Activated CD4-positive, alpha-beta T cell treated with anti-CD3 and anti-CD28 coated beads, Interleukin-2, amount 10 ng/mL, durations not matched to agents 7 days and 5 days (primary cell): ENCODE measurements at regions not wholly inside any gene's neighbourhood (a gene's known extent, or its start where the extent isn't known, plus 50 kb on each side); places are given as distances from the start of the nearest gene placed in this dataset.

Experiments used
- CTCF ChIA-PET: fragments of 350-600 bp; sonication (Branson Sonifier 250); formaldehyde crosslinking; loops from one replicate; lab custom pipeline; 2021; ENCODE audit warnings: antibody characterized with exemption; lab: Charles Lee
- POLR2A ChIA-PET: fragments of 350-600 bp; sonication (Branson Sonifier 250); formaldehyde crosslinking; loops from one replicate; lab custom pipeline; 2021; ENCODE audit warnings: antibody characterized with exemption; lab: Charles Lee
- DNase-seq: peaks from one replicate; pipeline ENCODE4 v3.0.0-alpha.2; 2020
- H3K27ac Mint-ChIP-seq: one replicate; pipeline ENCODE4 v1.8.0; 2021; ENCODE audit warnings: mild to moderate bottlenecking, moderate library complexity, mixed read lengths
- H3K27me3 Mint-ChIP-seq: one replicate; pipeline ENCODE4 v1.8.0; 2021; ENCODE audit warnings: mixed read lengths
- H3K36me3 Mint-ChIP-seq: one replicate; pipeline ENCODE4 v1.8.0; 2021; ENCODE audit warnings: low read depth, mixed read lengths
- H3K4me1 Mint-ChIP-seq: one replicate; pipeline ENCODE4 v1.8.0; 2021; ENCODE audit warnings: mixed read lengths
- H3K4me3 Mint-ChIP-seq: one replicate; pipeline ENCODE4 v1.8.0; 2021; ENCODE audit warnings: mild to moderate bottlenecking, moderate library complexity, mixed read lengths
- H3K9me3 Mint-ChIP-seq: one replicate; pipeline ENCODE4 v1.8.0; 2021; ENCODE audit warnings: mixed read lengths

DNA sequence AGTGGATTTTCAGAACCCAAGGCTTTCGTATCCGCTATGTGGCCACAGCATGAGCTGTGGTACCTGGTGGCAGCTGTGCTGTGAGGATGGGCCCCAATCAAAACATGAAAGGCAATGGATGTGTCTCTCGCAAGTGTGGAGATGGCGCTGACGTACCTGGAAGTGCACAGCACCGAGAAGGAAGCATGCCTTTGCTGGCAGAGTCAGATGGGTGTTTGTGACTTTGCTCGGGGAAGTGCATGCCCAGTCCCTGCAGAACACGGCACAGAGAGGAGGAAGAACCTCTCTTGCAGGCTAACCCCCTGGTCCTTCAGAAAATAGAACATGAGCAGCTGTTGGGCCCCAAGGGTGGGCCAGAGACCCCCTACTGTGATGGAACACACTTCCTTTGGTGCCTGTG lies 654.1 kb upstream of the ZWINT start:
- ChIA-PET POLR2A (no interaction called here), CTCF (no interaction called here)
- Mint-ChIP-seq H3K36me3 (no peaks in the 10 kb centered on the region), H3K4me3 (no peak overlapping the region), H3K4me1 (no peaks in the 10 kb centered on the region), H3K27ac (no peak overlapping the region), H3K9me3 (peaks cover 13% of the 10 kb centered on the region), H3K27me3 (no peaks in the 10 kb centered on the region)
- DNase-seq, result no peak

DNA sequence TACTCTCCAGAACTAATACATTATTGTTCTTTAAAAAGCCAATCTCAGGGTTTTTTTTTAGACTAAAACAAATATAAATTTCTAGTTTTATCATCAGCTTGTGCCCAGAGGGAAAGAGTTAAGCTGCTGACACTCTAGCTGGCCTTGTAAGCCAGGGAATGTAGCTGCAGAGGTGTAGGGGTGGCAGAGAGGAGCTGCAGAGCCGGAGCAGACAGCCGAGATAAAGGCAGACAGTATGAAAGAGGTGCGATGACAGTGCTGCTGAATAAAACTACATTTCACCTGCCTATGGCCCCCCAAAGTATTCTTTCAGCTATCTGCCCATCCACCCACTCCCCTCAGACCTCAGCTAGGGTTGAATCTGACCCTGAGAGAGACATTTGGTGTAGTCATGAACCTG lies 653.7 kb upstream of the ZWINT start:
- Mint-ChIP-seq H3K36me3 (no peaks in the 10 kb centered on the region), H3K4me3 (no peak overlapping the region), H3K9me3 (peaks cover 11% of the 10 kb centered on the region), H3K27me3 (no peaks in the 10 kb centered on the region), H3K4me1 (no peaks in the 10 kb centered on the region), H3K27ac (no peak overlapping the region)
- no peak for DNase-seq
- CTCF ChIA-PET, result no interaction called here
- POLR2A ChIA-PET, result no interaction called here

DNA sequence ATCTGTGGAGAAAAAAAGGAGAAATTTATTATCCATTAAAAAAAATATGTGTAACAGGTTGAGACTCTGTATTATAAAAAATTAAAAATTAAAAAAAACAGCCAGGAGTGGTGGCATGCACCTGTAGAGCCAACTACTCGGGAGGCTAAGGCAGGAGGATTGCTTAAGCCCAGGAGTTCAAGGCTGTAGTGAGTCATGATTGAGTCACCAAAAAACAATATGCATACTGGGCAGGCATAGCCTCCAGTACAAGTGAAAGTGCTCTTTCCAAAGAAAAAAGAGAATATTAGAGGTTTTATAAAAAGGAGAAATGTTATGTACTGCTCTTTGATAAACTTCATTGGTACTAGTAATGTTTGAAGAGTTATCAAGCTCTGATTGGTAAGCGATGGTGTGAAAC lies 647.1 kb upstream of the ZWINT start:
- Mint-ChIP-seq H3K27me3 (no peaks in the 10 kb centered on the region), H3K4me1 (no peaks in the 10 kb centered on the region), H3K4me3 (no peak overlapping the region), H3K27ac (no peak overlapping the region), H3K9me3 (peaks cover 2% of the 10 kb centered on the region), H3K36me3 (no peaks in the 10 kb centered on the region)
- ChIA-PET POLR2A (no interaction called here), CTCF (no interaction called here)
- no peak for DNase-seq

DNA sequence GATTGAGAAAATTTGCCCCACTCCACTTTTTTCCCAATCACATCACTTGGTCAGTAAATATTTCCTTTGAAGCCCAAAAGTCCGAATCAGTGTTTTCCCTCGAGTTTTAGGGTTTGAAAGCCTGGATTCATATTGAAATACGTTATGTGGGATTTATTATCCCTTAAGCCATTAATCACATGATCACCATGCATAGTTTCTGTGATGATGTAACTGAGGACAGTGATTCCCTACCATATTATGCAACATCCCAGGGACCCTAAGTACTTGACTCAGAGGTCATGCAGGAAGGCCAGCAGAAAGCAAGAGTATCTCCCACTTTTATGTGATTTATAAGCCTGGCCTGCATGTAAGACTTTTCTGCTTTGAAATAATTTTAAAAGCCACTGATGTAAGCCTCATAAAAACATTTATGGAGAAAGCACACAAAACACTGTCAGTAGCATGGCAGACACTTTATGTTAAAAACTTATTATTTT lies 630.6 kb upstream of the ZWINT start:
- Mint-ChIP-seq H3K4me3 (no peak overlapping the region), H3K4me1 (no peaks in the 10 kb centered on the region), H3K9me3 (peaks cover 10% of the 10 kb centered on the region), H3K27ac (no peak overlapping the region), H3K27me3 (no peaks in the 10 kb centered on the region), H3K36me3 (no peaks in the 10 kb centered on the region)
- DNase-seq, result no peak
- ChIA-PET CTCF (no interaction called here), POLR2A (no interaction called here)

DNA sequence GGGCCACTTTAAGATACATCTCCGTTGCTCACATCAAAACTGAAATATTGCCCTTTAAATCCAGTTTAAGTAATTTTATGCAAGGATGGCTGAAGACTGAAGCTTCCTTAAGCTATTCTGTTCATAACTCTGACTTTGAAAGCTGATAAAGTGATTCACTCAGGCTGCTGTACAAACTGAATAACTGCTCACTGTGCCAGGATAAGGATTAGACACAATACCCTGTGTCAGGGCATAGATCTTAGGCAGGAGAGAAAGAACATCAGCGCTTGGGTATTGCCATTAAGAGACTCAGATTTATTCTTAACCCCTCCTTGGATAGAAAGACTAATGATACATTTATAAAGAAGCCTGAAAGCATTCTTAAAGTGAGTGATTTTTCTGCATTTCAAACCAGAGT lies 614.5 kb upstream of the ZWINT start:
- H3K4me3 Mint-ChIP-seq, result no peak overlapping the region
- H3K27me3 Mint-ChIP-seq, result no peaks in the 10 kb centered on the region
- no peak for DNase-seq
- no peaks in the 10 kb centered on the region for H3K36me3 Mint-ChIP-seq
- POLR2A ChIA-PET, result no interaction called here
- CTCF ChIA-PET, result no interaction called here
- H3K9me3 Mint-ChIP-seq, result peaks cover 14% of the 10 kb centered on the region
- H3K4me1 Mint-ChIP-seq, result no peaks in the 10 kb centered on the region
- no peak overlapping the region for H3K27ac Mint-ChIP-seq

DNA sequence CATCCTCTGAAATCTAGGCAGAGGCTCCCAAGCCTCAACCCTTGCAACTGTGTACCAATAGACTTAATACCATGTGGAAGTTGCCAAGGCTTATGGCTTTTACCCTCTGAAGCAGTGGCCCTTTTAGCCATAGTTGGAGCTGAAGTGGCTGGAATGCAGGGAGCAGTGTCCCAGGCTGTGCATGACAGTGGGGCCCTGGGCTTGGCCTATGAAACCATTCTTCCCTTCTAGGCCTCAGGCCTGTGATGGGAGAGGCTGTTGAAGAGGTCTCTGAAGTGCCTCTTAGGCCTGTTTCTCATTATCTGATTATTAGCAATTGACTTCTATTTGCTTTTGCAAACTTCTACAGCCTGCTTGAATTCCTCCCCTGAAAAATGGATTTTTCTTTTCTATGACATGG lies 612.7 kb upstream of the ZWINT start:
- H3K4me3 Mint-ChIP-seq, result no peak overlapping the region
- no peaks in the 10 kb centered on the region for H3K4me1 Mint-ChIP-seq
- H3K27me3 Mint-ChIP-seq, result no peaks in the 10 kb centered on the region
- no peaks in the 10 kb centered on the region for H3K36me3 Mint-ChIP-seq
- H3K9me3 Mint-ChIP-seq, result peaks cover 11% of the 10 kb centered on the region
- CTCF ChIA-PET, result no interaction called here
- POLR2A ChIA-PET, result no interaction called here
- DNase-seq, result no peak
- no peak overlapping the region for H3K27ac Mint-ChIP-seq

DNA sequence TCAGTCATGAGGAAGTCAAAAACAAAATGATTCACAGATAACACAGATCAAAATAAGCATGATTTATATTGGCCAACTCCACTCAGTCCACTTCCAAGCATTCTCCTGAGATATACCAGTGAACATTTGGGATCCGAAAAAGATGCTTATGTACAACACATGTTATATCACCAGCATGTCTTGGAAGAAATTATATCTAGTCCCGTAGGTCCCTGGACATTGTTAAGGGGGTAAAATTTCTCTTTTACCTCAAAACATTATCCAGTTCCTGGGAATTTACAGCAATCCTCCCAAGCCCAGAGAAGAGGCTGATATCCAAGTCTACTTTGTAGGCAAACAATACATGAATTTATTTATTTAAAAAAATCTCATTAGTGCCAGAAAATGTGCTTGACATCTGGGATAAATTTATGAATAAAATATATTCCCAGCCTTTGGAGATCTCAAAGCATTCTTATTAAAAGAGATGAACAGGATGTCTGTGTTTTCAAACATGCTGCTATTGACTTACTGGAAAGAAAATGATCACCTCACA lies 582.2 kb upstream of the ZWINT start:
- Mint-ChIP-seq H3K4me3 (no peak overlapping the region), H3K4me1 (no peaks in the 10 kb centered on the region), H3K27ac (no peak overlapping the region), H3K36me3 (no peaks in the 10 kb centered on the region), H3K9me3 (peaks cover 6% of the 10 kb centered on the region), H3K27me3 (no peaks in the 10 kb centered on the region)
- no peak for DNase-seq
- ChIA-PET CTCF (no interaction called here), POLR2A (no interaction called here)

DNA sequence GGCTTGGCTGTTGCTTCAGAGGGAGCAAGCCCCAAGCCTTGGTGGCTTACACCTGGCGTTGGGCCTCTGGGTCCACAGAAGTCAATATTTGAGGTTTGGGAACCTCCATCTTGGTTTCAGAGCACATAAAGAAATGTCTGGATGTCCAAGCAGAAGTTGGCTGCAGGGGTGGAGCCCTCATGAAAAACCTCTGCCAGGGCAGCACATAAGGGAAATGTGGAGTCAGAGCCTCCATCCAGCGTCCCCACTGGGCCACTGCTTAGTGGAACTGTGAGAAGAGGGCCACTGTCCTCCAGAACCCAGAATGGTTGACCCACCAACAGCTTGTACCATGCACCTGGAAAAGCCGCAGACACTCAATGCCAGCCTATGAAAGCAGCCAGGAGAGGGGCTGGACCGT lies 573.5 kb upstream of the ZWINT start:
- ChIA-PET POLR2A (no interaction called here), CTCF (no interaction called here)
- no peaks in the 10 kb centered on the region for H3K36me3 Mint-ChIP-seq
- H3K27ac Mint-ChIP-seq, result no peak overlapping the region
- H3K27me3 Mint-ChIP-seq, result no peaks in the 10 kb centered on the region
- H3K4me1 Mint-ChIP-seq, result no peaks in the 10 kb centered on the region
- H3K9me3 Mint-ChIP-seq, result peaks cover 14% of the 10 kb centered on the region
- H3K4me3 Mint-ChIP-seq, result no peak overlapping the region
- DNase-seq, result no peak

DNA sequence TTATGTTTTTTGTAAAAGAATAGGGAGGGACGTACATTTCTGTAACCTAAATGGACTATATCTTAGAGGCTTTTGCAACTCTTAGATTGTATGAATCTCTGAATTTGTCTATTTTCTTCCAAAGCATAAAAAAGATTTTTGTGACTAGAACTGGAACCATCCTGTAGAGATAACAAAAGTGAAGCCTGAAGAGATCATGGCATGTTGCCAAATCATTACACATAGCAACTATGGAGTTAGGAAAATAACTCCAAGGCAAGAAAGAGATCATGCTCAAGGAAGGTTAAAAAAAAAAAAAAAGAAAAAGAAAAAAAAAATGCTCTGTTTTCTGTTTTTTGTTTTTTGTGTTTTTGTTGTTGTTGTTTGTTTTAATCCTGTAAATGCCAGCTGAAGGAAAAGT lies 567.7 kb upstream of the ZWINT start:
- Mint-ChIP-seq H3K9me3 (peaks cover 9% of the 10 kb centered on the region), H3K4me1 (no peaks in the 10 kb centered on the region), H3K27me3 (no peaks in the 10 kb centered on the region), H3K27ac (no peak overlapping the region), H3K4me3 (no peak overlapping the region), H3K36me3 (no peaks in the 10 kb centered on the region)
- ChIA-PET POLR2A (interaction anchor here (0.7 kb wide), 1 partner anchor 89 kb away, joined by 3 read pairs; no protein-coding TSS in a partner anchor), CTCF (no interaction called here)
- no peak for DNase-seq

DNA sequence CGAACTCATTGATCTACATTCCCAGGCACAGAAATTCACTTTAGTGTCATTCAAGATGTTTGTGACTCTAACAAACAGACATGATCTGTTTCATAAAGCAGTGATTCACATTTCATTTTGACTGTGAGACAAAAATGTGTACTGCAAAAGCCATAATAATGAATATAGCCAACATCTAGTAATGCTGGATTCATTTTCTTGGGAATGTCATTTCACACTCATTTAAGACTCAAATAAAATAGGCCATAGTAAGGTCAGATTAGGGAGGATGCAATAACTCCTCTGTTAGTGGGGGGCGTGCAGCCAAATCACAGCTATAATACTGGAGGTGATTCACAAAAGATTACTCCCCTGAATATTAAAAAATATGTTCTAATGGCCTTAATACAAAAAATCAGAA lies 566.6 kb upstream of the ZWINT start:
- Mint-ChIP-seq H3K4me3 (no peak overlapping the region), H3K4me1 (no peaks in the 10 kb centered on the region), H3K9me3 (peaks cover 10% of the 10 kb centered on the region), H3K27ac (no peak overlapping the region), H3K27me3 (no peaks in the 10 kb centered on the region), H3K36me3 (no peaks in the 10 kb centered on the region)
- CTCF ChIA-PET, result no interaction called here
- DNase-seq, result no peak
- POLR2A ChIA-PET, result no interaction called here

DNA sequence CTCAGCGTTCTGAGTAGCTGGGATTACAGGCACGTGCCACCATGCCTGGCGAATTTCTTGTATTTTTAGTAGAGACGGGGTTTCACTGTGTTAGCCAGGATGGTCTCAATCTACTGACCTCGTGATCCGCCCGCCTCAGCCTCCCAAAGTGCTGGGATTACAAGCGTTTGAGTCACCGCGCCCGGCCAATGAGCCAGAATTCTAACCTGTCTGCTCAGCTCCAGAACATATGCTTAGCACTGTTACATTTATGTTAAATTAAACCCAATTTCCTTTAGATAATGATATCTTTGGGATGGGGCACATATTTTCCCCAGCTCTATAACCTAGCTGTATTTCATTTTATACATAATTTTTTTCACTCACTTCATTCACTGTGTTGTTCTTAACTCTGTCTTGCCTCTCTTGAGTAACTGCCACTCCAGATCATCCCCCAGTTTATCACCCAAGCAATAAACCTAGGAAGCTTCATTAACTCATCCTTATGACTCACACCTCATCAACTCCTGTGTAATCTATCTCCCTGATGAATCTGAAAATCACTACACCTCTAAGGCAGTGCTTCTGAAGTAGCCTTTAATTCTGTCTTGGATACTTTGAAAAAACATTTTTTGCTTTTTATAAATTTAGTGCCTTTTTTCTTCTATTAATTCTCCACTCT lies 559.7 kb upstream of the ZWINT start:
- Mint-ChIP-seq H3K4me3 (no peak overlapping the region), H3K36me3 (no peaks in the 10 kb centered on the region), H3K4me1 (no peaks in the 10 kb centered on the region), H3K27ac (no peak overlapping the region), H3K27me3 (no peaks in the 10 kb centered on the region), H3K9me3 (peaks cover 9% of the 10 kb centered on the region)
- no peak for DNase-seq
- ChIA-PET CTCF (no interaction called here), POLR2A (no interaction called here)

DNA sequence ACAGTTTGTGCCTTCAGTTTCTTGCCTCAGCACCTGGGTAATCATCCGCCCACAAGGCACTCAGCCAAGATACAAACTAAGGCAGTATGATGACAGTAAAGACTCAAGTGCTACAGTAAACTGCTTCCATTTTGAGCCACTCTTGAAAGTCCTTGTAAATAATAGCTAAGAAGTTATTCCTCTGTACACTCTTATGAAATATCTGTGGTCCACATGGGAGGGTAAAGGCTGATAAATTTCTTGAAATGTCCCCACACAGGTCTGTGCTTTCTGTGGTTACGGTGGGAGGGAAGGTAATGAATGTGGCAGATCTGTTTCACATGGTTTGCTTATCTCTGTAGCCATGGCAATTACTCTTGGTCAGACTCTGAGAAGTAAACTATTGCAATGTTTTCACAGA lies 551.0 kb upstream of the ZWINT start:
- no peaks in the 10 kb centered on the region for H3K4me1 Mint-ChIP-seq
- H3K27ac Mint-ChIP-seq, result no peak overlapping the region
- no peaks in the 10 kb centered on the region for H3K27me3 Mint-ChIP-seq
- peaks cover 4% of the 10 kb centered on the region for H3K9me3 Mint-ChIP-seq
- H3K36me3 Mint-ChIP-seq, result no peaks in the 10 kb centered on the region
- DNase-seq, result no peak
- CTCF ChIA-PET, result interaction anchor here (0.6 kb wide), 1 partner anchor 262 kb away, joined by 4 read pairs; no protein-coding TSS in a partner anchor
- POLR2A ChIA-PET, result no interaction called here
- H3K4me3 Mint-ChIP-seq, result no peak overlapping the region

DNA sequence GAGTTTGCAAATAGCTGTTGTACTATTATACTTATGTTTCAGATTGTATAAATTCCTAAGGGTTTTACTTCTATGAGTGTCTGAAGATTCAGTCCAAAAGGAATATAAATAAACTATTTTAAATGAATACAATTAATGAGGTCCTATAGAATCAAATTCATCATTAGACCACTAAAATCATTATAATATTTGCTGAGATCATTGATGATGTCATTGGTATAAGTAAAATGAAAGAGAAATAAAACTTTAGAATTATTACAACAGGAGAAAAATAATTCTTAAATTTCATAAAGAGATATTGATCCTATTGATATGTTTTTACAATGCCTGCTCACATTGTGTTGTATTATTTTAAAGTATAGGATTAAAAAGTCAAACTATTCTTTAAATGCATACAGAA lies 544.0 kb upstream of the ZWINT start:
- no peaks in the 10 kb centered on the region for H3K27me3 Mint-ChIP-seq
- no peak overlapping the region for H3K4me3 Mint-ChIP-seq
- no peaks in the 10 kb centered on the region for H3K4me1 Mint-ChIP-seq
- H3K27ac Mint-ChIP-seq, result no peak overlapping the region
- no peaks in the 10 kb centered on the region for H3K36me3 Mint-ChIP-seq
- ChIA-PET CTCF (no interaction called here), POLR2A (no interaction called here)
- H3K9me3 Mint-ChIP-seq, result no peaks in the 10 kb centered on the region
- no peak for DNase-seq

DNA sequence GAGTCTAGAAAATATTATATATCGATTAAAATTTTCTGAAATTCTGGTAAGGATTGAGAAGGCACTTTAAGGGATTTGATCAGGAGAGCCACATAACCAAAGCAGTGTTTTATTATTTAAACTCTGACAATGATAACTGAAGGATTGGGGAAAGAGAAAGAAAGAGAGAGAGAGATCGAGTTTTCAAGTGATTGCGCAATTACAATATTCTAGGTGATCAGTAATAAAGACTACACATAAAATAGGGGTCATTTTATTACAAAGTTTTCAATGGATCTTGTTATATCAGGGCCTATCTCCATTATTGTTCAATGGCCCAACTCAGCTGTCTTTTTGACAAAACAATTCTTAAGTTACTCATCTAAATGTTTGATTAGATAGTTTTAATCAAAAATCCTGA lies 541.5 kb upstream of the ZWINT start:
- no peak for DNase-seq
- no peaks in the 10 kb centered on the region for H3K36me3 Mint-ChIP-seq
- no peaks in the 10 kb centered on the region for H3K4me1 Mint-ChIP-seq
- POLR2A ChIA-PET, result no interaction called here
- H3K4me3 Mint-ChIP-seq, result no peak overlapping the region
- H3K9me3 Mint-ChIP-seq, result no peaks in the 10 kb centered on the region
- H3K27me3 Mint-ChIP-seq, result no peaks in the 10 kb centered on the region
- CTCF ChIA-PET, result no interaction called here
- H3K27ac Mint-ChIP-seq, result no peak overlapping the region
